ENCODE measurements at regions not wholly inside any gene's neighbourhood (a gene's known extent, or its start where the extent isn't known, plus 50 kb on each side); places are given as distances from the start of the nearest gene placed in this dataset.

GRCh38 chrX:57204306-57204705, 67.1 kb upstream of the SPIN2A start:
- Mint-ChIP-seq H3K9me3 (no peaks in the 10 kb centered on the region), H3K4me1 (no peaks in the 10 kb centered on the region), H3K27me3 (no peaks in the 10 kb centered on the region), H3K27ac (no peak overlapping the region), H3K4me3 (no peak overlapping the region), H3K36me3 (ENCODE audit: low read depth) (no peaks in the 10 kb centered on the region)
- DNase-seq (no peak), ATAC-seq (no peak)

DNA sequence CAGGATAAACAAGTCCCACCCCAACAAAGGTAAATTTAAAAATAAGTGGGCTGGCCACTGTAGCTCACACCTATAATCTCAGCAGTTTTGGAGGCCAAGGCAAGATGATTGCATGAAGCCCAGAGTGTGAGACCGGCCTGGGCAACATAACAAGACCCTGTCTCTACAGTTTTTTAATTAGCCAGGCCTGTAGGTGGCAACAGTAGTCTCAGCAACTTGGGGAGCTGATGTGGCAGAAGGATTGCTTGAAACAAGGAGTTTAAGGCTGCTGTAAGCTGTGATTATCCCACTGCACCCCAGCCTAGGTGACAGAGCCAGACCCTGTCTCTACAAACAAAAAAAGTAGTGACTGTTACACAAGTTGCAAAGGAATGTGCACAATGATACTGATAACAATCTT, 74.6 kb upstream of the FAAH2 start:
- no peaks in the 10 kb centered on the region for H3K4me1 Mint-ChIP-seq
- H3K27ac Mint-ChIP-seq, result no peak overlapping the region
- peaks cover 2% of the 10 kb centered on the region for H3K36me3 Mint-ChIP-seq (ENCODE audit: low read depth)
- no peak for DNase-seq
- no peak for ATAC-seq
- no peak overlapping the region for H3K4me3 Mint-ChIP-seq
- no peaks in the 10 kb centered on the region for H3K27me3 Mint-ChIP-seq
- H3K9me3 Mint-ChIP-seq, result peaks cover 10% of the 10 kb centered on the region

GRCh38 chrX:57227691-57228090, 58.8 kb upstream of the FAAH2 start:
- H3K27me3 Mint-ChIP-seq, result no peaks in the 10 kb centered on the region
- peaks cover 13% of the 10 kb centered on the region for H3K36me3 Mint-ChIP-seq (ENCODE audit: low read depth)
- ATAC-seq (peak; percentile 20), DNase-seq (peak; percentile 5)
- H3K27ac Mint-ChIP-seq, result no peak overlapping the region
- no peaks in the 10 kb centered on the region for H3K4me1 Mint-ChIP-seq
- no peak overlapping the region for H3K4me3 Mint-ChIP-seq
- peaks cover 8% of the 10 kb centered on the region for H3K9me3 Mint-ChIP-seq

DNA sequence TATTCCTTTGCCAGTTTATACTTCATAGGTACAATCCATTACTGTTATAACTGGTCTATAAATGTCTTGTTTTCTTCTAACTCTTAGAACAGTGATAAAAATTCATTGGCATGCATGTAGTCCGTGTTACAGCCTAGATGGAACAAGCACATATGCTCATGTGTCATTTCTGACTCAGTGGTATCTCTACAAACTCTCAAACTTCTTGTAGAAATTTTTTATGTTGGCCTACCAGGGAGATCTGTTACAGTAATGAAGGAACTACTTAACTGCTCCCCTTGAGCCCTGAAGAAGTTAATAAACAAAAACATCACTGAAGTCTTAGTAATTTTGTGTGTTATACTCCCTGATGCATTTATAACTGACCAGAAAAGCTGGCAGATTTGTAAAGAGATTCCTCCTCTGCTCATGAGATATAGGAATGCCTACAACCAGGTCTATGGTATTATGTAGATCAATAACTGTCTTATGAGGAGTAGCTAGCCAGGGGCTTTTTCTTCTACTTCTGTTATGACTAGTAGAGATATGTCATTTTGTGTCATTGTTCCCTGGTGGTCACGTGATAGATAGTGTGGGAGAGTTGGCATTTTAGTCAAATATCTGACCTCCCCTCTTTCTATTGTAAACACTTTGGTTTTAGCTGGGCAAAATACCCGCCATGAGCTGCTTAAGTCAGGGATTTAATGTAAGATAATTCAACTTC, 53.7 kb upstream of the FAAH2 start:
- Mint-ChIP-seq H3K36me3 (ENCODE audit: low read depth) (peaks cover 2% of the 10 kb centered on the region), H3K9me3 (no peaks in the 10 kb centered on the region), H3K27ac (no peak overlapping the region), H3K4me1 (peaks cover 4% of the 10 kb centered on the region), H3K27me3 (no peaks in the 10 kb centered on the region), H3K4me3 (no peak overlapping the region)
- DNase-seq (no peak), ATAC-seq (peak; percentile 61)

All from activated naive CD8-positive, alpha-beta T cell treated with anti-CD3 and anti-CD28 coated beads, Interleukin-2, amount 50 U/mL, for 24 hours (primary cell).